Liver (tissue), 3 donors: ENCODE measurements at regions not wholly inside any gene's neighbourhood (a gene's known extent, or its start where the extent isn't known, plus 50 kb on each side); places are given as distances from the start of the nearest gene placed in this dataset.

Source experiments
- RAD21 ChIP-seq, 2 donors: IDR thresholded peaks; 2 replicates each; pipeline ENCODE4 v1.6.1; 2016; ENCODE audit warnings: antibody characterized with exemption in 2 of 2, mild to moderate bottlenecking in 2 of 2
- YY1 ChIP-seq: IDR thresholded peaks from 2 replicates; pipeline ENCODE4 v1.6.1; 2016; ENCODE audit warnings: antibody characterized with exemption, mild to moderate bottlenecking
- TF ChIP-seq, protein P1 (sequence below): fragments of 150-350 bp; IDR thresholded peaks from 2 replicates; pipeline ENCODE4 v1.5.1; 2017; ENCODE audit warnings: improper control_type of control experiment, low read depth, low read length; ENCODE audit not compliant: missing input control
- donor health status: healthy.
- donor health status: healthy.

DNA sequence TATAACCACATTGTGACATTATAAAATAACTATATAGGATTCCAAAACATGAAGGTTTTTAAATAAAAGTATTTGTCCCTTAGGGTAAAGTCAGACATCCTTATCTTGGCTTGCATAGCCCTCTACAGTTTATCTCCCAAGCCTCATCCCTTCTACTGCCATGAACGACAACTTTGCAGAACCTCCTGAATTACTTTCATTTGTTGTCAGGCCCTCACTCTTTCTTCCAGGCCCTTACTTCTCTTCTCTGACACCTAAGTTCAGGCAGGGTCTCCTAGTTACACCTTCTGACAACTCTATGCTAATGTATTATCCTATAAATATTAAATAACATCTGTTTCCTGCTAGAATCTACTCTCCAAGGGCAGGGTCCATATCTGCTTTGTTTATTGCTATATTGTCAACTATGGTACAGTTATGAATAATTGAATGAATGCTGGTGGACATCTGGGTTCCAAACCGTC lies 115.7 kb upstream of the MDM1 start:
- TF ChIP-seq, protein P1, sequence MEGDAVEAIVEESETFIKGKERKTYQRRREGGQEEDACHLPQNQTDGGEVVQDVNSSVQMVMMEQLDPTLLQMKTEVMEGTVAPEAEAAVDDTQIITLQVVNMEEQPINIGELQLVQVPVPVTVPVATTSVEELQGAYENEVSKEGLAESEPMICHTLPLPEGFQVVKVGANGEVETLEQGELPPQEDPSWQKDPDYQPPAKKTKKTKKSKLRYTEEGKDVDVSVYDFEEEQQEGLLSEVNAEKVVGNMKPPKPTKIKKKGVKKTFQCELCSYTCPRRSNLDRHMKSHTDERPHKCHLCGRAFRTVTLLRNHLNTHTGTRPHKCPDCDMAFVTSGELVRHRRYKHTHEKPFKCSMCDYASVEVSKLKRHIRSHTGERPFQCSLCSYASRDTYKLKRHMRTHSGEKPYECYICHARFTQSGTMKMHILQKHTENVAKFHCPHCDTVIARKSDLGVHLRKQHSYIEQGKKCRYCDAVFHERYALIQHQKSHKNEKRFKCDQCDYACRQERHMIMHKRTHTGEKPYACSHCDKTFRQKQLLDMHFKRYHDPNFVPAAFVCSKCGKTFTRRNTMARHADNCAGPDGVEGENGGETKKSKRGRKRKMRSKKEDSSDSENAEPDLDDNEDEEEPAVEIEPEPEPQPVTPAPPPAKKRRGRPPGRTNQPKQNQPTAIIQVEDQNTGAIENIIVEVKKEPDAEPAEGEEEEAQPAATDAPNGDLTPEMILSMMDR: no peak
- TF ChIP-seq YY1 (no peak), RAD21 (IDR thresholded peaks at IDR 0.05) (no peak)
